Fibroblast of the conjunctiva (primary cell): ENCODE measurements at regions not wholly inside any gene's neighbourhood (a gene's known extent, or its start where the extent isn't known, plus 50 kb on each side); places are given as distances from the start of the nearest gene placed in this dataset.
"Not testable (repeated sequence)": the region's sequence is repeated elsewhere in the genome, so short reads cannot be mapped to it uniquely, and the experiment has no call there.

Source experiments
- DNase-seq: peaks from one replicate; pipeline ENCODE4 v3.0.0-alpha.2; 2010; ENCODE audit warnings: low read depth

- DNase-seq = no peak
Measured at GRCh38 chr2:163187119-163187518, 348.6 kb upstream of the KCNH7 start.

GRCh38 chr2:163185160-163185559 lies 346.6 kb upstream of the KCNH7 start:
- DNase-seq = no peak

DNA sequence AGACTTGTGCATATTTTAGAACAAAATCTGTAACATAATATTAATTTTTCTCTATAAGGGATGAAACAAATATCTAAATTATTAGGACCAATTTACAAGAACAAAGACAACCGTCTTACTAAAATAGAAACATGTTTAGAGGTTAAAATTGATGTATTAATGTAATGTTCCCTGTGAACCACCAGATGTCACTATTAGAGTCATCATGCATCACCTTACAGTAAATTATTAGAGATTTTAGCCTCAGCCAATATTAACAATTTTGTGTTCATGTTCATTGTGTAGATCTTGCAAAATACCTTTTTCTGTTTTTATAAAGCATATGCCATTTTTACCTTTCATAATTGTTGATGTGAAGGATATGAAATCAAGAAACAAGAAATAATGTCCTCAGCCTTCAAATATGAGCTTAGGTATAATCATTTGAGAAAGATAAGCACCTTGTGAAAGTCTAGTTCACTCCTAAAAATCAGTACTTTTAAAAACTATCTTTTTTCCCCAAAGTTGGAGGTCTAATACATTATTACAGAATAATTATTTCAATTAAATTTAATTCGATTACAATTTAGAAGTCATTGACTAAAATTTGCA lies 344.3 kb upstream of the KCNH7 start:
- no peak for DNase-seq

GRCh38 chr2:163177592-163177991 lies 339.0 kb upstream of the KCNH7 start:
- DNase-seq = no peak

- no peak for DNase-seq
Measured at GRCh38 chr2:163175294-163175693, 336.7 kb upstream of the KCNH7 start.

- DNase-seq = no peak
Measured at GRCh38 chr2:163173591-163173990, 335.0 kb upstream of the KCNH7 start.

DNA sequence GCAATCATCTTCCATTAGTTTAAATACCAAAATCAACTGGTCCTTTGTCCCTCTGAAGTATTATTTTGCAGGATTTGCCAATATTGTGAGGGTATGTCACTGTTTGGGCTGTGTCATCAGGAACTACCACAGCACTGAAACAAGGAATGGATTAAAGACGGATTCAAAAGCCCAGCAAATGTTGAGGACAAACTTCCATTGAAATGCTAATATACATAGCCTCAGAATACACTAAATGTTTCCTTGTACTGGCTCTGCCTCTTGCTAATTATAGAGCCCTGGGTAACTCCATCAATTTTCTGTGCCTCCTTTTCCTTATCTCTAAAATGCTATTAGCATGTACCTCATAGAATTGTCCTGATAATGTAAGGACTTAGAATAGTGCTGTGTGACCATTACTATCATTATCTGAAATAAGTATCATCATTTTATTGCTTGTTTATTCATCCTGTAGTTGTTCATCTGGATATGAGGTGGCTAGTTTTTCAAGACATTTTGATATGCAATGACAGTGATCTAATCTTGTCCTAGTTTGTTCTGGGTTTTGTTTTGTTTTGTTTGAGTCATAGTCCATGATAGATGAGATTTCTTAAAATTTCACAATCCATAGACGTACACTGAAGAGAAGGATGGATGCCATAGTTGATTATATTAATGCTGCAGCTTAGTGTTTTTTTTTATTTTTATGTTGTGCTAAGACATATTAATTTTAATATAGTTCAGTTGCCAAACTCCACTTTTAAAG lies 333.4 kb upstream of the KCNH7 start:
- no peak for DNase-seq

GRCh38 chr2:163157891-163158496 lies 319.4 kb upstream of the KCNH7 start:
- no peak for DNase-seq

- no peak for DNase-seq
Measured at GRCh38 chr2:163157411-163157810, 318.8 kb upstream of the KCNH7 start.

- no peak for DNase-seq
Measured at GRCh38 chr2:163155925-163156324, 317.4 kb upstream of the KCNH7 start.

- DNase-seq = no peak
Measured at GRCh38 chr2:163155279-163155883, 316.8 kb upstream of the KCNH7 start.

DNA sequence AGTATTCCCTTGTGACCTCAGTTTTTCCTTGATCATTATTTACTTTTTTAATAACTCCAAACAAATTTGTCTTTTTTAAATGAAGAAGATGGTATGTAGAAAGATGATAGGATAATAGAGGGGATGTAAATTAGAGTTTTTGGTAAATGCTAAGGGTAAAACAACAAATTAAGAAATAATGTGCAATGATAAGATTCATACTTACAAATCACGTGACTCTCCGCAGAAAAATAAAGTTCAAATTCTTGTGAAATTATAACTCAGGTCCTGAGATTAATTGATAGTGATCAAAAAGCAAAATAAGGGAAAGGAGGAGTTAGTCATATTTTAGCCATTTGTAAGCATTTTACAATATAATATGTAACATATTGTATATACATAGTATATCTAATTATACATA lies 304.1 kb upstream of the KCNH7 start:
- DNase-seq = no peak

GRCh38 chr2:163138947-163139346 lies 300.4 kb upstream of the KCNH7 start:
- no peak for DNase-seq

GRCh38 chr2:163135256-163135655 lies 296.7 kb upstream of the KCNH7 start:
- DNase-seq = no peak

- no peak for DNase-seq
Measured at GRCh38 chr2:163133602-163134001, 295.0 kb upstream of the KCNH7 start.

DNA sequence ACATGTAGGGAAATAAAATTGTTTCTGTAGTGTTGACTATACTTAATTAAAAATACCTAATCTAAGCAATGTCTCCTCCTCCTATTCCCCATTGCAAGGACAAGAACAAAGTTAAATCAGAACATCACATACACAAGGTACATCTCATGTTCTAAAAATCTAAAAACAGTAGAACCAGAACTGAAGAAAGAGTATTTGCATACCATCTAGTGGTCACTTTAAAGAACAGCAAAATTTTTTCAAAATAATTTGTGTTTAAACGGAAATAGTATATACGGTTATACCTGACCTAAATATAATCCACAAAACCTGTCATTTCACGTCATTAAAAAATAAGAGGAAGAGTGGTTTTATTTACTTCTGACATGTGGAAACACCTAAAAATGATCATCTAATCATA lies 294.3 kb upstream of the KCNH7 start:
- no peak for DNase-seq

DNA sequence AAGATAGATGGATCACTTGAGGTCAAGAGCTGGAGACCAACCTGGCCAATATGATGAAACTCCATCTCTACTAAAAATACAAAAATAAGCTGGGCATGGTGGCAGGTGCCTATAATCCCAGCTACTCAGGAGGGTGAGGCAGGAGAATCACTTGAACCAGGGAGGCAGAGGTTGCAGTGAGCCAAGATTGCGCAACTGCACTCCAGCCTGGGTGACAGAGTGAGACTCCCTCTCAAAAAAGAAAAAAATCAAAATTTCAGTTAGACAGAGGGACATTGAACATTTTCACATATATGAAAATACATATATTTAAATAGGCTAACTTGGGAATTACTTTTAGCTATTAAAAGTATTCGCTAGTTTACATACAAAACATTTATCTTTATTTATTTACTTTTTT lies 293.6 kb upstream of the KCNH7 start:
- not testable (repeated sequence) for DNase-seq

DNA sequence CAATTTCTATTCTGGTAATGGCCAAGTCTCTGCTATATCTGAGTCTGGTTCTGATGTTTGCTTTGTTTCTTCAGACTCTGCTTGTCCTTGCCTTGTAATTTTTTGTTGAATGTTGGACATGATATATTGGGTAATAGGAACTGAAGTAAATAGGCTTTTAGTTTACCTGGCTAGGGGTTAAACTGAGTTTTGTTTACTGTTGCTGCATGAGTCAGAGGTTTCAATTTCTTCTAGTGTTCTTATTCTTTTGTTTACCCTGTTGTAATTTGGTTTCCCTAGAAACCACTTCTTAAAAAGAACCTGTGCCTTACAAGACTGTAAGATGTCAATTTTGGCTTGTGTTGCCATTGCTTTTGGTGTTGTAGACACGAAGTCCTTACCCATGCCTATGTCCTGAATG lies 285.0 kb upstream of the KCNH7 start:
- DNase-seq = no peak

- no peak for DNase-seq
Measured at GRCh38 chr2:163122257-163122656, 283.7 kb upstream of the KCNH7 start.

DNA sequence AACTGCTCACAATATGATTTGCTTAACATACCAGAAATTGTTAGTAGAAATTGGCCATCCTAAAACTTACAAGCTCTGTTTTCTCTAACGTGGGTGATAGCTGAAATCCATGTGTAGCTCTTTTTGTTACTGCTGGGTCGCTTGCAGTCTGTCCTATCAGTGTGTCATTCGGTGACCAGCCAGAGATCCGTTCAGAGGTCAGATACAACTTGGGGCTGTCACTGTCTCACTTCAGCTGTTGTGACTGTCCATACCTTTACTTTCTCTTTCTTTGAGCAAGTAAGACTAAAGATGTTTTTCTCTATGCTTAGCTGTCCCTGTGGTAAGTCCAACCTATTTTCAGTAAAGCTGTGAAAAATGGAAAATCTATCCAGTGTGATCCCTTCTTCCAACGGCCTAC lies 282.9 kb upstream of the KCNH7 start:
- DNase-seq = no peak

- DNase-seq = no peak
Measured at GRCh38 chr2:163119966-163120365, 281.4 kb upstream of the KCNH7 start.

- no peak for DNase-seq
Measured at GRCh38 chr2:163086940-163087339, 248.4 kb upstream of the KCNH7 start.

DNA sequence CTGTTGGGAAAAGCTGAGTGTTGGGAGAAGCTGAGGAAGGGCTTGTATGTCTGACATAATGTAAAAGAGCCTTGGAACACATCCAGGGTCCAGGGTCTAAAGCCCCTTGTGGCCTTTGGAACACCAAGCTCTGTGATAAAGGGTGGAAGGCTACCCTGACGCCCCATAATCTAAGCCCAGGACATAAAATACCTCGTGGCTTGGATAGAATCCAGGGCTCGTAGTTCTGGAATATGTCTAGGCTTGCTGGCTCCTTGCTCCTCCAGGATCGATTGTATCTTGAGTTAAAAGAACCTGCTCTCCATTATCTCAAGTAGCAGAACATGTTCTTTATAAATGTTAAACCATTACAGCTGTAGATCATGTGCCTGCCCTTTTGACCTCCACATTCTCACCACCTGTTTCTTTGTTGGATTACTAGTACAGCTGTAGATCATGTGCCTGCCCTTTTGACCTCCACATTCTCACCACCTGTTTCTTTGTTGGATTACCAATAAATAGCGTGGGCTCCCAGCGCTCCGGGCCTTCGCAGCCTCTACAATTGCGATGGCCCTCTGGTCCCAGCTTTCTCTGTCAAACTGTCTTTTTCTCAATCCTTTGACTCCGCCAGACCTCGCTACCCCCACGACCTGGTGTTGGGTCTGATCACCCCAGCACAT lies 246.9 kb upstream of the KCNH7 start:
- not testable (repeated sequence) for DNase-seq
